Midbrain (tissue), 1 donor: ENCODE measurements at regions not wholly inside any gene's neighbourhood (a gene's known extent, or its start where the extent isn't known, plus 50 kb on each side); places are given as distances from the start of the nearest gene placed in this dataset.

ENCODE experiments used
- DNase-seq: peaks from one replicate; lab custom pipeline; 2025; lab: John Stamatoyannopoulos, UW

DNA sequence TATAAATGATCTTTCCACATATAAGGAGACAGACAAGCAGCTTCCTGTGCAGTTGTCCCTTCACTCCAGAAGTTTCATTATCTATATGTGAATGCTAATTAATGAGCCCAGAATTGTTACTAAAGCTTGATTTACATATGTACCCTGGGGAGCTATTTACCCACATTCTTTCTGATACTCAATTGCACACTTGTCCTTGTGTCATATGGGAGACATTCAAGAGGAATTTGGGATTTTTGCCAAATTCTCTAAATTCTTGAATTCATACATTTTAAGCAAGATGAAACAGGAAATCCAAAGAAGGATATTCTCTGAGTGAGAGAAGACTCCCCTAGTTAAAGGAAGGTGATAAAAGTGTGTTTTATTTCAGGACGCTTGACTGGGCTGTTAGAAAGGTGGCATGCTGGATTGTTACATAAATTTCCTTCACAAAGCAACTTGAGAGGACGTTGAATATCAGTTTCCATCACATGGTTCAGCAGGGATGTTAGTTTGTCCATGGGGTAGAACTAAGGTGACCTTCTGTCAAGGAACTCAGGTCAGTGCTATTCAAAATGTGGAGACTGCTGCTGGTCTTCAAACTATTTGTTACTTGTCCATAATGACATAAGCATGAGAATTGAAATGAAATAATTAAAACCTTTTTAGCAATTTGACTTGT is 368.2 kb downstream of the IRS1 start:
- no peak for DNase-seq

DNA sequence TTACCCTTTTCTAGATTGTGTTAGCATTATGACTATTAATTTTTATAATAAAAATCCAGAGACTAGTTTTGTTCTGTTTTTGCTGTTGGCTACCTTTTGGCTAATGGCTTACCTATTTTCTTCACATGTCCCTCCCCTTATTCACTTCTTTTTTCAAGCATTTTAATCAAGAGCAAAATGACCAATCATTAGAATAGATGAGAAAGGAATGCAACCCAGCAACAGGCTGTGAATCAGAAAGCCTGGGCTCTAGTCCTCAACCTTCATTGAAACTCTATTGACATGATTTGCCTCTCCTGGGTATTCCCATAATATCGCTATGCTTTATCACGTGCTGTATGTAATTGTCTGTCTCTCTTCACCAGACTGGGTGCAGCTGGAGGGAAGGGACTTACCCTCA is 370.1 kb downstream of the IRS1 start:
- DNase-seq, result no peak

DNA sequence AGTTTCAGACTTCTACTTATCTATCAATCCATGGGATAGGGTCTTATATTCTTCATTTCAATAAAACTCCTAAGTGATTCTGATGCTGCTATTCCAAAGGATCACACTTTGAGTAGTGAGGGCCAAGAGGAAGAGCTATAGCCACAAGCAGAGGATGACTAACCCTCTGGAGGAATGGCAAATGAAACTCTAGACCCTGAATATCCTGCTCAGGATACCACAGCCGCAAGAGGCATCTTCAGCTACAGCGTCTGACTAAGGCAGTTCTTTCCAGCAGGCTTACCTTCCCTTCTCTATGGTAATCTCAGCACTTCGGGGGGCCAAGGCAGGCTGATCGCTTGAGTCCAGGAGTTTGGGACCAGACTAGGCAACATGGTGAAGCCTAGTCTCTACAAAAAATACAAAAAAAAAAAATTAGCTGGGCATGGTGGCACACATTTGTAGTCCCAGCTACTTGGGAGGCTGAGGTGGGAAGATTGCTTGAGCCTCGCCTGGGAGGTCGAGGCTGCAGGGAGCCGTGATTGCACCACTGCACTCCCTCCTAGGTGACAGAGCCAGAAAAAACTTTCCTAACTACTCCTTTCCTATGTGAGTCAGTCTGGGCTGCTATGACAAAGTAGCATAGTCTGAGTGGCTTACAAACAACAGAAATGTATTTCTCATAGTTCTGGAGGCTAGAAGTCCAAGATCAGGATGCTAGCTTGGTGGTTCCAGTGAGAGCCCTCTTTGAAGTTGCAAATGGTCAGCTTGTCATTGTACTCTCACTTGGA is 371.9 kb downstream of the IRS1 start:
- no peak for DNase-seq

DNA sequence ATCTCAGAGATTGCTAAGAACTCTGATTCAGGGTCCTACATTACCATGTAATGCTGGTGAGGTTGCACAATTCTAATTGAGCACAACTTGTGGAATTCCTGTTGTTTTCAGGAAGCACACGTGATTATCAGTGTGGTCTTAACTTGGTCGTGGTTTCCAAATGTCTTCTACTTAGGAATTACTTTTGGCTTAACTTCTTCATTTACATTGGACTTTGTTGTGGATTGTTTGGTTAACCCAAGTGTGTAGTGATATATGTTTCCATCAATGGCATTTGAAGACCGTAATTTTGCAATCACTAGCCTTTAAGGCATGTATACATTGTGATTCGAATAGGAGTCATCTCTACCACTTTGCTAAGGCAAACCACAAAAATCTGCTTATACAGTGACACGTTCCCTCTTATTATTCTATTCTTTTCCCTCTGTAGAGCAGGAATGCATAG is 373.3 kb downstream of the IRS1 start:
- DNase-seq, result no peak

DNA sequence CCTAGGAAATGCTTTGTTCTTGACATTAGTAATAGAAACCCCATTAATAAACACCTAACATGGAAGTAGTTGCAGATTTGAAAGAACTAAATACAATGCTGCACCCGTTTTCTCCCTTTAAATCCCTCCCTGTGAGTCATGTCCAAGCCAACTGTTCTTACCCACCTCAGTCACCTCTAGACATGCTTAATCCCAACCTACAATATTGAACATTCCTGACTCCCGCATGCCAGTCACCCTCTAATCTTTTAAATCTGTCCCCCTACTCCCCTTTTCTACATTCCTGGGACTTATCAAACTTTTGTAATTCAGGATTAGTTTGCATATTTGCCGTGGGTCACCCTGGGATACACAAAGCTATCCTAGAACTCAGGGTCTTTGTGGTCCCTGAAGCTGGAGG is 374.6 kb downstream of the IRS1 start:
- no peak for DNase-seq

DNA sequence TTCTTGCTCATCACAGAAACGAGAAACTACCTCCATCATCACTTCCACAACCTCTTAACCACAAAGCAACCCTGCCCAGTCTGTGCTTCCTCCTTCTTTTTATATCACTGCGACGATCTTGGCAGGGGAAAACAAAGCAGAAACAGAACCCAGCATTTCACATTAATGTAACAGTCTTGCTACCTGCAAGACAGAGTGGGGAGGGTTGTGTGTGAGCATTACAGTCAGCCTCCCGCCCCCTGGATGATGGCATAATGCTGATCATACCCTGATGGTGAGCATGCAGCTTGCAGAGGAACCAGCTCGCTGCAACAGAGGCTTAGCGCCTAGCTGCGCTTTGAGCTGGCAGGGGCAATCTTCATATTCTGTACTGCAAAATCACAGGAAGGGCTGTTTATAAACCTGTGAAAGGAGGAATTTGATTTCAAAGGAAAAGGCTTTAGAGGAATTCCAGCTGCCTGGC is 376.1 kb downstream of the IRS1 start:
- DNase-seq, result peak; percentile 17

DNA sequence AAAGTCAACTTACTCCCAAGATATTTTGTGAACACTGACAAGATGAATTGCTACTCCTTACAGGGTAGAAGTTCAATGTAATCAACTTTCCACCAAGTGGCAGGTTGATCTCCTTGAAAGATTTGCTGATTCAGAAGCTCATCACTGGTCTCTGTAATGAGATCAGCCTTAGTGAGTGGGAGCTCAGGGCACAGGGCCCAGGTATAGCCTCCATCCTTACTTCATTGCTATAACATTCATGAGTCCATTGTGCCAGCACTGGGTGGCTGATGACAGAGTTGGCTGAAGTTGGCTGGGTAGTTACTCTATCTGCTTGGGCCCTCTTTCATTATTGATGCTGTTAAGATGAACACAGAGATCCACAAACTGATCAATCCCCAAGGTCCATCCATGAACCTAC is 379.0 kb downstream of the IRS1 start:
- DNase-seq, result no peak

DNA sequence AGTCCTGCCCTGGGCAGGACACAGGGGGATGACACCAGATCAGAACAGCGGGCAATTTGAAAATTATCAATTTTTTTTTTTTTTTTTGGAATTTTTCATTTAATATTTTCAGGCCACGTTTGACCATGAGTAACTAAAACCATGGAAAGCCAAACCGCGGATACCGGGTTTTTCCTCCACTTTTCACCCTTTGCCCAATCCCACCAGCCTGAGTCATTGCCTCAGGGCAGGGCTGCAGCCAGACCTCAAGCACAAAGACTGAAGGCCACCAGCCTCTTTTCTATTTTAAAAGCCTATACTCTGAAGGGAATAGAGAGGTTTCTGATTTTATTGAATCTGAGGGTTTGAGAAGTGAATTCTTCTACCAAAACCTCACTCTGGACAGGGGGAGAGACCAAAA is 381.1 kb downstream of the IRS1 start:
- DNase-seq, result no peak

DNA sequence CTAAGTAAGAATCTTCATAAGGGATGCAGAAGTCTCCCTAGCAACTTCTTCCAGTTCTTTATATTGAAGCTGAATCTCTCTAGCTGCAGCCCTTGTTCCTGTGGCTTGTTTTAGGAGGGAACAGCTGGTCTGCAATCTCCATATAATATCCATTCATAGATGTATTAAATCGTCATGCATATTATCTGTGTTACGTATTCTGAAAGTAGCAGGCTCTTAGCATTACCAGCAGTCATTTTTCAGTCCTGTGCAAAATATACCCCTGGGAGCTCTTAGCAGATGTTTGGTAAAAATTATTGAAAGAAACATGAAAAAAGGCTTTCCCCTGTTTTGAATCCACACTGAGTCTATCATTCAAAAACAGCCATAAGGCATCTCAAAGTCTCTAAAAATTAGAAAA is 385.3 kb downstream of the IRS1 start:
- no peak for DNase-seq

DNA sequence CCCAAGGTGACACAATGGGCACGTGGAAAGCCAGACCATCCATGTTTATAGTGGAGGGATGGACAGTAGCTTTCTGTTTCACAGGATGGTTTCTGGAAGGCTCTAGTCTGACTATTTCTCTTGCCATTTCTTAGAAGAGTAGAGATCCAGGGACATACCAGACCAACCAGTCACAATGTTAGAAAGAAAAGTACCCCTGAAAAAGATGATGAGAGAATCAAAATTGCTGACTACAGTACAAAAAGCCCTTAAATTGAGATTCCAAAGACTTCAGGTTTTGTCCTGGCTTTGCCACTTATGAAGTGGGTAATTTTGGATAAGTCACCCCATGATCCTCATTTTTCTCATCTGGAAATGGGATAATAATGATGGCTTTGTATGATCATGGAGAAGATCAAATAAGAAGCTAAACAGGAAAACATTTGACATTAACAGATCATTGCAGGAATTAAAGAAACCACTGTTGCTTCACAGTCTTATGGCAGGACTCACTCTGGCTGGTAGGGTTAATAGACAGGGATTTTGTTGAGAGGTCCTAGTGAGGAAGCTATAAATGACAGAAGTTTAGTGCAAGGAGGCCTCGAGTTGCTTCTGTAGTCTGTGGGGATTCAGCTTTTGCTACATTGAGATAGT is 386.0 kb downstream of the IRS1 start:
- no peak for DNase-seq

DNA sequence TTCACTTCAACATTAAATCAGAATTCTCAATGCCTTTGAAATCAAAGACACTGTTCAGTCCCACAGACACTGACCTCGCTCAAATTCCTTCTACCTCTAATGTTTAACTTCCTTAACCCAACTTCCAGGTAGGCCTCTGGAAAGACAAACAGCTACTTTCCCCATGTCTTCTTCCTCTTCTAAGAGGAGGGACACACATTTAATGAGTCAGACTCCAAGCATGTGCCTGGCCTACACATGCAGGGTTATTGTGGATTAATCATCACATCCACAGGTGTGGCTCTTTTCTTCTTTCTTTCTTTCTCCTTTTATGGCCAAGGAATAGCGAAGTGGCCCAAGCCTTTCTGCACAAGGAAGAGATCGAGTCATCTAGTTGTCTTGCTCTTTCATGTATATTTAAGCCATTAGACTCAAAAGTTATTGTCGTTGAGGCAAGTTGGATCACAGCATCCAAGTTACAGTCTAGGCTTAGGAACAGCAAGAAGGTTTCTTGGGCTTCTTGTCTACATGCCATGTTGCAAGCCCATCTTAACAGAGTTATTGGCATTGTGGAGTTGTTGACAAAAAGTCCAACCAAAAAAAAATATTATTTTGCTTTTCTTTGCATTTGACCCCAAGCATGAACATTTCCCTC is 387.8 kb downstream of the IRS1 start:
- DNase-seq, result no peak

DNA sequence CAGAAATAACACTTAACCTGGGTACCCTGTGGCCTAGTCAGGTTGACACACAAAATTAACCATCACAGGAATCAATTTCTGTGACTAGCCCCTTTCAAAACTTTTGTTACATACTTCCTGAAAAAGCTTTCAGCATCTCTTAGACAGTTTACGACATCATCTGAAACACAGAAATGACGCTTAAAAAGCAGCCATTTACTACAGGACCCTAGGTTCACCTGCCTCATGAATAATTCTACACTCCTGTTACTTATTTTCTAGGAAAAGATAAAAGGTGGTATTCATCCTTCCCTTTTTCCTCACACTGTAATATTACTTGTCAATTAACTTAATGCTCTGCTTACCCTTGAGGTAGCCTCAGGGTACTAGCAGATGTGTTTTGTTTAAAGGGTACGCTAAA is 388.4 kb downstream of the IRS1 start:
- DNase-seq, result no peak

DNA sequence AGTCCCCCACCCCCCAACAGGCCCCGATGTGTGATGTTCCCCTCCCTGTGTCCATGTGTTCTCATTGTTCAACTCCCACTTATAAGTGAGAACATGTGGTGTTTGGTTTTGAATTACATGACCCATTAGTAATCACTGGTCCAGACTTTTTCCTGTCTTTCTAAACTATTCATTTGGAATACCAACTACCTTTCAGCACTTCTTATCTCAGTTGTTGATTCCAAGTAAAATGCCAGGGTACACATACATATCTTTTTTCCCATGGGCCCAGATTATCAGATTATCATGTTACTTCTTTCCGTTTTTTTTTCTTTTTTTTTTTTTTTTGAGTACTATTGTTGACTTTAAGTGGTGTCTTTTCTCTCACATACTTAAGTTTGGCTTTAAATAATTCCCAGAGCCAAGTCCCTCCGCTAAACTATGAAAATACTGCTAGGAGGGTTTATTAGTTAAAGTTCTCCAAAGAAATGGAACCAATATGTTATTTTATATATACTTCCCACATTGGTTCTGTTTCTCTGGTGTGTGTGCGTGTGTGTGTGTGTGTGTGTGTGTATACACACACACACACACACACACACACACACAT is 389.3 kb downstream of the IRS1 start:
- no peak for DNase-seq

DNA sequence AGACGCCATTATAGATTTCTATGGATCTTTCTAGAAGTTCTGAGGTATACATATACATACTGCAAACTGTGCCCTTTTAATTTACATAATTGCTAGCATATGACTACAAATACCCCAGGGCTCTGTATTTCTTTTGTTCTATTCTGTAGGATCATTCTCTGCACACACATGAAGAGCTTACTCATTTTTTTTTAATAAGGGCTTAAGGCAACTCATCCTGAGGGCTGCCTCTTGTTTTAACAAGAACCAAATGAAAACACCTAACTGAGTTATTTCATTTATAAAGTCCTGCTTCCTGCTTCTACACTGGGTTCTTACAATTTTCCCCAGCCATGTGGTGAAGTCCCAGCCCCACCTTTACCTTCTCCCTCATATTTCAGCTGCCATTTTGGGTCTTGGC is 390.5 kb downstream of the IRS1 start:
- DNase-seq, result no peak

DNA sequence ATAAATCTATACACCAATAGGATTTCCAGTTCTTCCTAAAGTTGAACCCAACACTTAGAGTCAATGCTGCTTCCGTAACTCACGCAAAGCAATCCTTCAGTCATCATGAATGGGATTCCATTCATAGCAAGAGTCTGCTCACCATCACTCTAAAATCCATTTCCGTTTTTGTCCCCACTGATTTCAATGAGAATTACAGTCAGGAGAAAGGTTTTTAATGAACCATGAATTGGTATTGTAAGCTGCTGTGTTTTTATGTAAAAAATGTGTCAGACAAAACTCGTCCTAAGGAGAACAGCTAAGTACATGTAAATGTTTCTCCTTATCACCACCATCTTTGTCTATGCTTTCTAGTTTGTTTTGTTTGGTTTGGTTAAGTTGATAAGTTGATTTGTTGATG is 391.5 kb downstream of the IRS1 start:
- no peak for DNase-seq

DNA sequence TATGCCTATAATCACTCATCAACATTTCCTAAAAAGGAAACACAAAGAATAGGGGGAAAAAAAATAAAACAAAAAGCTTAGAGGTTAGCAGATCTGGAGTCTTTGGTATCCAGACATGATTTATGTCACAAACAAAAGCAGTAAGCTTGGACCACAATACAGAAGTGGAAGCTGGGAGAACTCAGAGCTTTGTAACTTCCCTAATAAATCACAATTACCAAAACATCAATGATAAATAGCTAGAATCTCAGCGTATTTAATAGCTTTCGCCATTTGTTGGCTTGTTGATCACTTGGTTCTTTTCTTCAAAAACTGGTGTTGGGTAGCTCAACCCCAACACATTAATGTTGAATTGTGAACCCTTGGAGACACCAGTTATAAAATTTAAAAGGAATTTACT is 392.5 kb downstream of the IRS1 start:
- DNase-seq, result no peak

DNA sequence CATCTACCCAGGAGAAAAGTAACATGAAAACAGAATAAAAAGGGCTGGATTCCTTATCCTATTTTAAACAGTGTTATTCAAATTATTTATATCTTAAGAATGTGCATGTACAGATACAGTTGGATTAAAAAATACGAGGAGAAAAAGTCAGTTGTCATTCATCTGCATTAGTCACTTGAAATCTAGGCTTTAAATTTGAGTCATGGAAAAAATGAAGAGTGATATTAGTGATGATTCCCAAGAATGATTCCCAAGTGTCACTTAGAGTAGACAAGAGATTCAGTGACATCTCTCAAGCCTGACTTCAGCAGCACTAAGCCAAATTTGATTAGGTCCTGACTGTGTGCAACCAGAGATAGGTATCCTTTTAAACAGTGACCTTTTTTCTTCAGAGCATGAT is 394.2 kb downstream of the IRS1 start:
- no peak for DNase-seq

DNA sequence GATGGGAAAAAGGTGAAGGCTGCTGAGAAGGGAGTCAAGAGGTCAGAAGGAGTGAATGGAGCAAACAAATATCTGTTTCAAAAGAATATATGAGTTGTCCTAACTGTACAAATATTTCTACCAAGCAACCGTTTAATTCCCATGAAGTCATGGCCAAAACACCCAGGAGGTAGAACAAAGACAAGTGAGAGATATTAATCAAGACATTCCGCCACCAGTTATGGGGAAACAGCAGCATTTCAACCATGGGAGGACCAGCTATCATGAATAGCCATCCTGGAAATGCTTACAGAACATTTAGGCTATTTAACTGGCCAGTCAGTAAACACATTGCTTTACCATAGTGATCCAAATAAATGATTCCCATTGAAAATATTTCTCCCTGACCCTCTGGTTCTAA is 396.3 kb downstream of the IRS1 start:
- DNase-seq, result no peak

DNA sequence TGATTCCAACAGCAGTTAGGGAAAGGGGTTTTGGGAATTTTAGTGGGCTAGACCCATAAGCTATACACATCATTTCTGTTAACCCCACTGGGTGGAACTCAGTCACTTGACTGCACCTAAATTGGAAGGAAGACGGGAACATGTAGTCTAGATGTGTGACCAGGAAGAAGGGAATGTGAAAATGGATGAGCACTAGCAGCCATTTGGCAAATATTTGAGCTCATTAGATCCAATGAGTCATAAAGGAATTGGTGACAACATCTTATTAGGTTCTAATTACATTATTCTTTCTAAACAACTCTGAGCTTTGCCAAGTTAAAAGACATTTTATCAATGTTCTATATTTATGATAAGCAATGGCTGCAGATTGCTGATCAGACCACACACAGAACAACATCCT is 400.6 kb downstream of the IRS1 start:
- DNase-seq, result no peak

DNA sequence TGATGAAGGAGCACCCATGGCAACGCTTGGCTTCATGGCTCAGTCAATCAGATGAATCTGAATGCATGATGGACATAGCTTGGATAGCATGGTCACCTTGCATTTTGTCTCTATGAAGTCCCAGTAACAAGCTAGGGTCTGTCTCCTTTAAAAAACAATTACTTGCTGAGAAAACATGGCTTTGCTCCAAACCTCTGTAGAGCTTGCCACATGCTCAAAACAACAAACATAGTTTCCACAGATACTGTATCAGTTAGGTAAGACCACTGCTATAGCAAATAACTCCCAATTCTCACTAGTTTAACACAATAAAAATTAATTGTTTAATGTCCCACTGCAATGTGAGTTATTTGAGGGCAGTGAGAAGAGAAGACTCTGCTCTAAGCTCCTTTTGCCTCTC is 401.0 kb downstream of the IRS1 start:
- DNase-seq, result no peak

DNA sequence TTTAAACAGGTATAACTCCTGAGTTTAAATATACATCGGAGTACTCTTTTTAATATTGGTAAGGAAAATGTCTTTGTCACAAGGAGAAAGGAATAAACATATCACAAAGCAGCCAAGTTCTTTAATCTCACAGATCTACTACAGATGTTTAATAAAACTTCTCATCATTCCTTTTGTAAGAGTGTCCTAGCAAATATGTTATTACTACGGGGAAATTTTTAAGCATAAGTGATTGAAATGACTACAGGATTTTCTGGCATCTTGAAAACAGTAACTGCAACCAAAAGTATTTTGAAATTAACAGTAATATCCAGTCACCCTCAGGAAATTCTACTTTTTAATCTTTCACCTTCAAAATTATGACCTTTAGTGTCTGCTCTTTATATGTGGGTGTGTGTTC is 403.1 kb downstream of the IRS1 start:
- DNase-seq, result no peak

DNA sequence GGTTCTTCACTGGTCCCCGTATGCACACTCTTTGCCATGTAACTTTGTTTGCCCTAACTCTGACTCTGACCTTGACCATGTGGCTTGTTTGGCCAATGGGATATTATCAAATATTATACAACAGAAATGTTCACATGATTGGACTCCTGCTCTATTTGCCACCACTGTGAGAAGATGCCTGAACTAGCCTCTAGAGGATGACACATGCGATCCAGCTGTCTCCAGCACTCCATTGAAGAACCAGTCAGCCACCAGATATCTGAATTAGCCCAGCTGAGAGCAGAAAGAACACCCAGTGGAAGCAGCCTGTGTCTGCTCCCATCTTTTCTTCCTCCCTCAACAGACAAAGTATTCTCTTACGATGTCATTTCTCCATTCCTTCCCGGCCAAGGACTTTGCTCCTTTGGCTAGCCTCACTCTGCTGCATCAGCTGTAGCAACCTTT is 412.1 kb downstream of the IRS1 start:
- DNase-seq, result no peak
